GM18867 (cell line): ENCODE measurements at regions not wholly inside any gene's neighbourhood (a gene's known extent, or its start where the extent isn't known, plus 50 kb on each side); places are given as distances from the start of the nearest gene placed in this dataset.
"Not testable (repeated sequence)": the region's sequence is repeated elsewhere in the genome, so short reads cannot be mapped to it uniquely, and the experiment has no call there.

Source experiments
- ATAC-seq: cut with Tn5 transposase; IDR thresholded peaks from one replicate; pipeline ENCODE4 v1.9.1; 2021; ENCODE audit warnings: mild to moderate bottlenecking, moderate library complexity; ENCODE audit not compliant: unreplicated experiment

GRCh38 chr6:91190041-91190440, 603.2 kb upstream of the MAP3K7 start:
- ATAC-seq, result not testable (repeated sequence)

- ATAC-seq, result no peak
Observed at GRCh38 chr6:91185072-91185471, 598.2 kb upstream of the MAP3K7 start.

GRCh38 chr6:91181416-91181815, 594.5 kb upstream of the MAP3K7 start:
- ATAC-seq, result no peak

GRCh38 chr6:91173651-91174050, 586.8 kb upstream of the MAP3K7 start:
- ATAC-seq, result no peak

- no peak for ATAC-seq
Observed at GRCh38 chr6:91173186-91173585, 586.3 kb upstream of the MAP3K7 start.

DNA sequence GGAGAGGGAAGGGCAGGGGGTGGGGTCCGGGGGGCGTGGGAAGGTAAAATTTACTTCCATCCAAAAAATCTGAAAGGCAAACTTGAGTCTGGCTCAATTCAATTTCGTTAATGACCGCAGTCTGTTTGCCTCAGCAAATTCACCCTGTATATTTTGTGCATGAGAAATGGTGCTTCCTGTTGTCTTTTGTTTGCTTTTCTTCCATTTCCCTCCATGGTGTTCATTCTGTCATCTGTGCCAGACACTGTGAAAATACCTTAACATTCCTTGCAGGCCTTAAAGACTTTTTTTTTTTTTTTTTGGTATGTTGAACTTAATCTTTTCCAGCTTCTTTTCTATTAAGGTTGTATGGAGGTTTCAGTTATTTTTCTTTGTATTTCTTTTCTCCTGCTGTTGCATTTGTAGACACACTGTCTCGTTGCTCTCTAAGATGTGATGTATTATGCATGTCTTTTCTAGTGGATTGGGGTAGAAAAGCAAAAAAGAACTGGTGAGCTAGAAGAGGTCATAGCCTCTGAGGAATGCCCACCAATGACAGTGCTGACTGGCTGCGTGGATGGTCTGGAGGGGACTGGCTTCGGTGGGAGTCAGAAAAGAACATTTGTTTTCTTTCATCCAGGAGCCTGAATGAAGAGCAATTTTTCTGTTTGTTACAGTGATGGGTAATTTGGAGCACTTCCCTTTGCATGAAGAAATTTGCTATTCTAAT, 585.0 kb upstream of the MAP3K7 start:
- ATAC-seq, result no peak

DNA sequence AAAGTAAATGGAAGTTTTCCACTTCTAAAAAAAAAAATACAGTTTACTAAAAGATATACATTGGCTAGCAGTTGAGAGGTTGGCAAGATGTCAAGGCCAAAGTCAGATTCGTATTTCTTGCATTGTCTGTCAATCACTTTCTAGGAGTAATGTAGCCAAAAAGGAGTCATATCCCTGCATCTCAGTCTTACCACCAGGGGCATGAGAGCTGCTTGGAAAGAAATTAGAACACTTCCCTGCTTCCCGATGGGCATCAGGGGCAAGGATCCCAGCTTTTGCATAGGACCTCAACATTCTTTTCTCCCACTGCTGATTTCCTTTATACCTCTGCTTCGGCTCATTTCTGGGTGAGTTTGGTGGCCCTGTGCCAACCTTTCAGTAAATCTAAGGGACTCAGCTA, 581.0 kb upstream of the MAP3K7 start:
- no peak for ATAC-seq

- no peak for ATAC-seq
Observed at GRCh38 chr6:91166271-91167046, 579.6 kb upstream of the MAP3K7 start.

GRCh38 chr6:91164105-91164504, 577.2 kb upstream of the MAP3K7 start:
- ATAC-seq, result no peak

GRCh38 chr6:91161246-91161645, 574.4 kb upstream of the MAP3K7 start:
- ATAC-seq, result no peak

GRCh38 chr6:91155129-91155785, 568.4 kb upstream of the MAP3K7 start:
- ATAC-seq, result no peak

DNA sequence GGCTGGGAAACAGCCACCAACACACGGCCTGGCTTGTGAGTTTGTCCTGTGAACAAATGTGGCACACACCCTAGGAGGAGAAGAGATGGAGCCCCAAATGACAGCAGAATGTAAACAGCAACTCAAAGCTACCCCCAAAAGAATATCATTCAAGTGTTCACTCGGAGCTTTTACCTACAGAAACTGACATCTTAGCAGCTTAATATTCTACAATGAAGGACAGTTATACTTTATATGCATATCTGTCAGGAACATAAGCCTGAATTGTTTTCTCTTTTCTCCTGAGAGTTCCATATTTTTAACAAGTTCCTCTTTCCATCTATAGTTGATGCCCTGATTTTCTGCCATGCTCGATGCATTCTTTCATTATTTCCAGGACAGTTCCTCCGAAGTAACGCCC, 566.0 kb upstream of the MAP3K7 start:
- no peak for ATAC-seq

DNA sequence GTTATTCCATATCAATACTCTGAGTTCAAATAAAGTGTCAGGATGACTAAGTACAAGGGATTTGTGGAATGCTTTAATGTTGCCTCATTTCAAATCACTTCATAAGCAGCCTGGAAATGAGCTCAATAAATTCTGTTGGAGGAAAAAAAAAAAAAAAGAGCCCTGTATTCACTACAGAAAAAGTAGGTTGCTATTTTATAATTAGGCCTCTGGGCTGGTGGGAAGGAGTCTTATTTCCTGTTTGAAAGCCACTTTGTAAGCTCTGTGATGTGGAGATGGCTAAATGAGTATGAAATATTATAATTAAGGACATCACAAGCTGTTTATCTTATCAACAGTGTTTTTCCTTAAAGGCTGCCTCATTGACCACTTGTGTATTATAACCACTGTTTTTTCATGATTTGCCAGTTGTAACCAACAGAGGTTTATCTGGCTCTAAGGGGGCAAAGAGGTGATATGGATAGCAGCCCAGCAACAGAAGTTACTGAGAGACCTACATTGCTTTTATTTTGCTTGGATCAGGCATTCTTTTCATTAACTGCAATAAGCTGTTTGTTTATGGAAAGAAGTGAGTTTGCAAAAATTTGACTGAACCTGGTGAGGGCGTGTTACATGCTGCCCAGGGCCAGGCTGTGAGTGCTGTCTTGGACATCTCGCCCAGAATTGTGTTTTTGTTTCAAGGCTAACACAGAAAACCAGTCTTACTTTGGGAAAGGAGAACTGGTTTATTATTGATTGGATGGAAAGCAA, 563.3 kb upstream of the MAP3K7 start:
- no peak for ATAC-seq

- ATAC-seq, result no peak
Observed at GRCh38 chr6:91149246-91149955, 562.5 kb upstream of the MAP3K7 start.

DNA sequence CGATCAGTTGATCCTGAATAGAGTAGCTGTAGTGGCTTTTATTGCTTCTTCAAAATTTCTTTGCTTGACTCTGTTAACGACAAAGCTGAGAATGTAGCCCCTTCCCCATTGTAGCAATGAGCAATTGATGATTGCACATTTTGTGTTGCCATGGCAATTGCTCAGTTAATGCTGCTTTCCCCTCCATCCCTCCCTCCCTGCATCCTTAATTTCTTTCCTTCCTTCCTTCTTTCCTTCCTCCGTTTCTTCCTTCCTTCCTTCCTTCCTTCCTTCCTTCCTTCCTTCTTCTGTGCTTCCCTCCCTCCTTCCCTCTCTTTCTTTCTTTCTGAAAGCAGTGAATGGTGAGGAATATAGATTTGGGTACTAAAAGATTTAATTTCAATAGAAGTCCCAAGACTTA, 557.3 kb upstream of the MAP3K7 start:
- ATAC-seq, result no peak

DNA sequence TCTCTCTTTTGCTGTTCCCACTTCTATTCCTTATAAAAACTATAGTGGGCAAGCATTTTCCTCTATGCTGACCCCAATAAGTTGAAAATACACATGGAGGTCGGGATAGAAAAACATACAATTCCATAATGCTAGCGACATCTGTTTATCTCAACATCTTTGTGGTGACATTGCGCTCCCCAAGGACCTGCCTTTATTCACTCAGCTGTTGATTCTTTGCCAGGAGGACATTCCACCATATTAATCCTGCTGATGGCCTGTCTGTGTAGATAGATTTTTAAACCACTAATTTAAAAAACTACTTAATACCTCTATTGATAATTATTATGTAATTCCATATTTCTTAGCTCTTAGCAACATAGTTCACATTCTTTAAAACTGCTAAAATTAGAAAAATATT, 555.3 kb upstream of the MAP3K7 start:
- no peak for ATAC-seq

DNA sequence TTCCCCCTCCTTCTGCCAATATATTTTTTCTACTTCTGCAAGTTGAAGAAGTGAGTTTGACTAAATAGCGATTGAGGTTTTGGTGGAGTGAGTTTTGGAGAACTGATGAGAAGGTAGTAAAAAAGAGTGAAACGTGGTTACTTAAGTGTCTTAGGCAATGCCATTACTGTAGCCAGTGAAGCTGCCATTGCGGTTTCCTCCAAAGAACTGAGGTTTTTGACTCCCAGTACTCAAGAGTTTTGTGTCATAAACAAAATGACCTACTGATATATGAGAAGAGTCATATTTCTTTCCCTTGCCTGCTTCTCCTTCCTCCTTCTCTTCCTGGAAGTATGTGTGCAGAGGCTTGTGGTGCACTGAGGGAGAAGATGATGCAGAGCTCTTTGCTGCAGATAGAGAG, 554.5 kb upstream of the MAP3K7 start:
- ATAC-seq, result no peak

- no peak for ATAC-seq
Observed at GRCh38 chr6:91140449-91140848, 553.6 kb upstream of the MAP3K7 start.

DNA sequence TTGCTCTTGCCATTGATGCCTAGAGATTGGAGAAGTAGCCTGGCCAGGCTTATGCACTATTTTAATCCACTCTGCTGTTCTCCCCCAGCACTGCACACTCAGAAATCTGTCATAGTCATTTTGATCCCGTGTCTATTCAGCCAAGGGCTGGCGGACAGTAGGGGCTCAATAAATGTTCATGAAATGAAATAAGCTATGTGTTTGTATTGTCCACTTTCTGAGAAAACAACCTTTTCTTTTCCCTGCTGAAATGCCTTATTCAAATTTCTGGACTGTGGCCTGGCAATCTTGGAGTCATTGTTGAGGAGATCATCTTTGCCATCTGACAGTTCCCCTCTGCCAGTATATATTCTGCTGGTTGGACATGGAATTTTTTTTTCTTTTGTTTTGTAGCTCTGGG, 550.4 kb upstream of the MAP3K7 start:
- no peak for ATAC-seq

GRCh38 chr6:91135406-91136103, 548.7 kb upstream of the MAP3K7 start:
- ATAC-seq, result no peak
